MCF 10A (cell line): ENCODE measurements at regions not wholly inside any gene's neighbourhood (a gene's known extent, or its start where the extent isn't known, plus 50 kb on each side); places are given as distances from the start of the nearest gene placed in this dataset.

Source experiments
- BruUV-seq: library from RNA; stranded (reverse); fragments of 400-500 nt; replicated peaks from 2 replicates; lab custom pipeline; 2021; lab: Mats Ljungman, UMichigan
- CTCF ChIA-PET: fragments of 300-600 bp; sonication (Branson Sonifier 250); formaldehyde crosslinking; extraction: SDS; loops from one replicate; lab custom pipeline; 2021; ENCODE audit warnings: antibody characterized with exemption, inconsistent platforms; lab: Yijun Ruan, JAX
- POLR2A ChIA-PET: fragments of 300-600, 350-650 bp; sonication (Branson Sonifier 250); formaldehyde crosslinking; extraction: SDS; loops from one replicate; lab custom pipeline; 2020; ENCODE audit warnings: antibody characterized with exemption, inconsistent platforms; lab: Yijun Ruan, JAX
- DNase-seq: peaks from one replicate; pipeline ENCODE4 v3.0.0-alpha.2; 2018; ENCODE audit not compliant: unreplicated experiment
- H3K27ac Mint-ChIP-seq: one replicate; pipeline ENCODE4 v1.8.0; 2022; ENCODE audit warnings: mild to moderate bottlenecking, low read depth, mixed read lengths; ENCODE audit not compliant: unreplicated experiment
- H3K27me3 Mint-ChIP-seq: one replicate; pipeline ENCODE4 v1.8.0; 2022; ENCODE audit warnings: mixed read lengths; ENCODE audit not compliant: insufficient read depth, unreplicated experiment
- H3K36me3 Mint-ChIP-seq: one replicate; pipeline ENCODE4 v1.8.0; 2022; ENCODE audit warnings: mild to moderate bottlenecking, moderate library complexity, mixed read lengths; ENCODE audit not compliant: insufficient read depth, unreplicated experiment
- H3K4me1 Mint-ChIP-seq: one replicate; pipeline ENCODE4 v1.8.0; 2022; ENCODE audit warnings: mixed read lengths; ENCODE audit not compliant: insufficient read depth, unreplicated experiment
- H3K4me3 Mint-ChIP-seq: one replicate; pipeline ENCODE4 v1.8.0; 2022; ENCODE audit warnings: mild to moderate bottlenecking, moderate library complexity, mixed read lengths; ENCODE audit not compliant: unreplicated experiment
- H3K9me3 Mint-ChIP-seq: one replicate; pipeline ENCODE4 v1.8.0; 2022; ENCODE audit warnings: mixed read lengths; ENCODE audit not compliant: unreplicated experiment
- intact Hi-C: fragments of 100-400 bp; cut with micrococcal nuclease; formaldehyde crosslinking; loops from 2 replicates; pipeline ENCODE4 v1.14.1; 2022
- TF ChIP-seq, protein P1 (sequence below): fragments of 200-600 bp; IDR thresholded peaks from one replicate; pipeline ENCODE4 v1.8.0; 2022; ENCODE audit warnings: antibody characterized with exemption, mild to moderate bottlenecking; ENCODE audit not compliant: unreplicated experiment

DNA sequence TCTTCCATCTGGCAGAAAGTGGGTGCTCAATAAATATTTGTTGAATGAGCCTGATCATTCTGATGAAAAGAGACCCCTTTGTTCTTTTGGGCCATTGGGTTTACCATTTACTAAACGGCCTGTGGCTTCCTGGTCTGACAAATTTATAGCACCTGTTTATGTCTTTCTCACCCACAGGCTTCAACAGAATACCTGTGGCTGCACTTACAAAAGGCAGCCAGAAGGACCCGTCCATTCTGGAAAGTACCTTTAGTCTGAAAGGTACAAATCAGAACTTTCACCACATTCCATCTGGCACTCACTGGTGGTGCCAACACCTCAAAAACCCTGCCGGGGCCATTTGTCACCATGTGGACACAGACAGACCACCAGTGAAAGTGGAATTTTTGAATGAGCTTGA, 167.5 kb downstream of the ETAA1 start:
- no peaks in the 10 kb centered on the region for H3K9me3 Mint-ChIP-seq
- H3K27me3 Mint-ChIP-seq: no peaks in the 10 kb centered on the region
- CTCF ChIA-PET: no interaction called here
- TF ChIP-seq, protein P1, sequence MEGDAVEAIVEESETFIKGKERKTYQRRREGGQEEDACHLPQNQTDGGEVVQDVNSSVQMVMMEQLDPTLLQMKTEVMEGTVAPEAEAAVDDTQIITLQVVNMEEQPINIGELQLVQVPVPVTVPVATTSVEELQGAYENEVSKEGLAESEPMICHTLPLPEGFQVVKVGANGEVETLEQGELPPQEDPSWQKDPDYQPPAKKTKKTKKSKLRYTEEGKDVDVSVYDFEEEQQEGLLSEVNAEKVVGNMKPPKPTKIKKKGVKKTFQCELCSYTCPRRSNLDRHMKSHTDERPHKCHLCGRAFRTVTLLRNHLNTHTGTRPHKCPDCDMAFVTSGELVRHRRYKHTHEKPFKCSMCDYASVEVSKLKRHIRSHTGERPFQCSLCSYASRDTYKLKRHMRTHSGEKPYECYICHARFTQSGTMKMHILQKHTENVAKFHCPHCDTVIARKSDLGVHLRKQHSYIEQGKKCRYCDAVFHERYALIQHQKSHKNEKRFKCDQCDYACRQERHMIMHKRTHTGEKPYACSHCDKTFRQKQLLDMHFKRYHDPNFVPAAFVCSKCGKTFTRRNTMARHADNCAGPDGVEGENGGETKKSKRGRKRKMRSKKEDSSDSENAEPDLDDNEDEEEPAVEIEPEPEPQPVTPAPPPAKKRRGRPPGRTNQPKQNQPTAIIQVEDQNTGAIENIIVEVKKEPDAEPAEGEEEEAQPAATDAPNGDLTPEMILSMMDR: no peak
- intact Hi-C loops: loop anchor here (5.0 to 10.0 kb wide), 2 partner anchors 263 to 690 kb away; partner anchors contain the start of gene PPP3R1
- H3K4me1 Mint-ChIP-seq: peaks cover 45% of the 10 kb centered on the region
- DNase-seq: no peak
- peak overlapping the region; percentile 78 for H3K27ac Mint-ChIP-seq
- no peak overlapping the region for H3K4me3 Mint-ChIP-seq
- POLR2A ChIA-PET: interaction anchor here (0.6 to 0.9 kb wide), 3 partner anchors 13 to 340 kb away, joined by 3 to 4 read pairs (median 4); no protein-coding TSS in a partner anchor
- H3K36me3 Mint-ChIP-seq: no peaks in the 10 kb centered on the region
- TSS peak; percentile 48 for BruUV-seq

DNA sequence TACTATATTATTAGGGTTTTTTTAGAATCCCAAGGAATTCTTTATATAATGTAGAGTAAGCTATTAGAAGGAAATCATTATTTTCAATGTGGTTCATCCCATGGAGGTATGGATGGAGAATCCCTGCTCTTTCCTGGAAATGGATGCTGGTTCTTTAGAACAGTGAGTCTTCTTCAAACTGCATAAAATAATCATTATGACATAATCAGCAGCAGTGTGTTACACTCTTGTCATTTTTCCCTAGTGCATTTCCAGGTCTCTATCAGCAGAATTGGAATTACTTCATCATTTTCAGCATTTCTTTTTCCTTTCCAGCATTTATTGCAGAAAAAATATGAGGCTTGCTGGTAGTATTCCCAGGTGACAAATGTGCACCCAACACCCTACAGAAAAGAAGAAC, 168.1 kb downstream of the ETAA1 start:
- intact Hi-C loops: loop anchor here (10.0 kb wide), 1 partner anchor 690 kb away; the partner anchor contains the start of gene PPP3R1
- DNase-seq: no peak
- TF ChIP-seq, protein P1: no peak
- Mint-ChIP-seq H3K27me3 (no peaks in the 10 kb centered on the region), H3K27ac (no peak overlapping the region), H3K4me1 (peaks cover 42% of the 10 kb centered on the region), H3K4me3 (no peak overlapping the region), H3K9me3 (no peaks in the 10 kb centered on the region), H3K36me3 (no peaks in the 10 kb centered on the region)
- POLR2A ChIA-PET: interaction anchor here (0.5 to 0.9 kb wide), 3 partner anchors 23 to 341 kb away, joined by 3 to 4 read pairs (median 3); no protein-coding TSS in a partner anchor
- TSS peak; percentile 51 for BruUV-seq
- CTCF ChIA-PET: no interaction called here

DNA sequence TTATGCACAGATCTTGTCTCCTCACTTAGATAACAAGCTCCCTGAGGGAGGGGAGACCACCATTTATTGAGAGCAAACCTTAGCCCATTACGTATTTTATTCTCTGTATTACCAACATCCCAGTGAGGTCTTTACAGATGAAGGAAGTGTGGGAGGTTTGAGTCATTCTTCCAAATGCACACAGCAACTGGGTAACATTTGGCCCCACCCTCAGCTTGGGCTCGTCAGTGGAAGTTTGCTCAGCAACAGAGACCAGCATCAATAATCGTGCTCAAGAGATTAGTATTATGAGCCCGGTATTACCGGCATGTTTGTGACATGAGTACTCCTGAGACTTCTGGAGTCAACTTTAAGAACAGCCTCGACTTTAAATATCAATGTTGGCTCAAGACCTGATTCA, 168.6 kb downstream of the ETAA1 start:
- DNase-seq: peak; percentile 59
- no peak overlapping the region for H3K4me3 Mint-ChIP-seq
- BruUV-seq: no TSS peak
- no peaks in the 10 kb centered on the region for H3K36me3 Mint-ChIP-seq
- peaks cover 37% of the 10 kb centered on the region for H3K4me1 Mint-ChIP-seq
- ChIA-PET POLR2A (interaction anchor here (0.5 kb wide), 1 partner anchor 23 kb away, joined by 3 read pairs; no protein-coding TSS in a partner anchor), CTCF (no interaction called here)
- H3K9me3 Mint-ChIP-seq: no peaks in the 10 kb centered on the region
- peak overlapping the region; percentile 17 for H3K27ac Mint-ChIP-seq
- TF ChIP-seq, protein P1: no peak
- H3K27me3 Mint-ChIP-seq: no peaks in the 10 kb centered on the region
- intact Hi-C loops: loop anchor here (10.0 kb wide), 1 partner anchor 689 kb away; the partner anchor contains the start of gene PPP3R1

DNA sequence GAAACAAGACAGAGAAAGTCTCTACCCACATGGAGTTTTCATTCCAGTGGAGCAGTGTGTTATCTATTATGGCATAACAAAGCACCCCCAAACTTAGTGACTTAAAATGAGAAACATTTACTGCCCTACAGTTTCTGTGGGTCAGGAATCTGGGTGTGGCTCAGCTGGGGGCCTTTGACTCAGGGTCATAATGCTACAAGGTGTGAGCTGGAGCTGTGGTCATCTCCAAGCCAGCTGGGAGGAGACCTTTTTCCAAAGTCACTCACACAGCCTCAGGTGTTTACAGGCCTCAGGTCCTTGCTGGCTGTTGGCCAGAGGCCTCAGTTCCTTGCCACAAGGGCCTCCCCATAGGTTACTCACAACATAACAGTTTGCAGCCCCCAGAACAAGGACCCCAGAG, 169.2 kb downstream of the ETAA1 start:
- H3K4me3 Mint-ChIP-seq: no peak overlapping the region
- TF ChIP-seq, protein P1: no peak
- H3K4me1 Mint-ChIP-seq: peaks cover 35% of the 10 kb centered on the region
- intact Hi-C loops: loop anchor here (10.0 kb wide), 1 partner anchor 689 kb away; the partner anchor contains the start of gene PPP3R1
- H3K9me3 Mint-ChIP-seq: no peaks in the 10 kb centered on the region
- CTCF ChIA-PET: no interaction called here
- H3K36me3 Mint-ChIP-seq: no peaks in the 10 kb centered on the region
- no peaks in the 10 kb centered on the region for H3K27me3 Mint-ChIP-seq
- DNase-seq: no peak
- POLR2A ChIA-PET: interaction anchor here (0.7 to 2.1 kb wide), 2 partner anchors 12 to 1074 kb away, joined by 3 to 9 read pairs; no protein-coding TSS in a partner anchor
- H3K27ac Mint-ChIP-seq: peak overlapping the region; percentile 17
- BruUV-seq: no TSS peak
